PFSK-1 (cell line): ENCODE measurements at regions not wholly inside any gene's neighbourhood (a gene's known extent, or its start where the extent isn't known, plus 50 kb on each side); places are given as distances from the start of the nearest gene placed in this dataset.

Source experiments
- FOXP2 ChIP-seq: optimal IDR thresholded peaks from 2 replicates; pipeline ENCODE3; 2011; ENCODE audit warnings: borderline replicate concordance, control low read depth, inconsistent platforms; ENCODE audit not compliant: insufficient read depth; ENCODE audit errors: extremely low read length, extremely low read depth
- POLR2AphosphoS5 ChIP-seq: IDR thresholded peaks from 2 replicates; pipeline ENCODE4 v1.6.1; 2012; ENCODE audit warnings: low read depth, mild to moderate bottlenecking, control low read depth, low read length, moderate library complexity
- SIN3A ChIP-seq: IDR thresholded peaks from 2 replicates; pipeline ENCODE4 v1.6.1; 2012; ENCODE audit warnings: mild to moderate bottlenecking, low read length, moderate library complexity, borderline replicate concordance; ENCODE audit not compliant: insufficient read depth
- TAF1 ChIP-seq: IDR thresholded peaks from 2 replicates; pipeline ENCODE4 v1.6.1; 2012; ENCODE audit warnings: low read length, control low read depth, borderline replicate concordance; ENCODE audit not compliant: insufficient read depth
- TF ChIP-seq, protein P1 (sequence below), 2 experiments: IDR thresholded peaks; 2 replicates each; pipeline versions ENCODE4 v1.6.1 to v1.8.0; 2011 to 2012; ENCODE audit warnings: low read depth in 2 of 2, low read length in 2 of 2, control low read depth in 1 of 2, inconsistent platforms in 1 of 2, mild to moderate bottlenecking in 1 of 2, moderate library complexity in 1 of 2; ENCODE audit not compliant: insufficient read depth in 1 of 2

- TF ChIP-seq TAF1 (no peak), POLR2AphosphoS5 (no peak), SIN3A (no peak), FOXP2 (no peak)
- TF ChIP-seq, protein P1, sequence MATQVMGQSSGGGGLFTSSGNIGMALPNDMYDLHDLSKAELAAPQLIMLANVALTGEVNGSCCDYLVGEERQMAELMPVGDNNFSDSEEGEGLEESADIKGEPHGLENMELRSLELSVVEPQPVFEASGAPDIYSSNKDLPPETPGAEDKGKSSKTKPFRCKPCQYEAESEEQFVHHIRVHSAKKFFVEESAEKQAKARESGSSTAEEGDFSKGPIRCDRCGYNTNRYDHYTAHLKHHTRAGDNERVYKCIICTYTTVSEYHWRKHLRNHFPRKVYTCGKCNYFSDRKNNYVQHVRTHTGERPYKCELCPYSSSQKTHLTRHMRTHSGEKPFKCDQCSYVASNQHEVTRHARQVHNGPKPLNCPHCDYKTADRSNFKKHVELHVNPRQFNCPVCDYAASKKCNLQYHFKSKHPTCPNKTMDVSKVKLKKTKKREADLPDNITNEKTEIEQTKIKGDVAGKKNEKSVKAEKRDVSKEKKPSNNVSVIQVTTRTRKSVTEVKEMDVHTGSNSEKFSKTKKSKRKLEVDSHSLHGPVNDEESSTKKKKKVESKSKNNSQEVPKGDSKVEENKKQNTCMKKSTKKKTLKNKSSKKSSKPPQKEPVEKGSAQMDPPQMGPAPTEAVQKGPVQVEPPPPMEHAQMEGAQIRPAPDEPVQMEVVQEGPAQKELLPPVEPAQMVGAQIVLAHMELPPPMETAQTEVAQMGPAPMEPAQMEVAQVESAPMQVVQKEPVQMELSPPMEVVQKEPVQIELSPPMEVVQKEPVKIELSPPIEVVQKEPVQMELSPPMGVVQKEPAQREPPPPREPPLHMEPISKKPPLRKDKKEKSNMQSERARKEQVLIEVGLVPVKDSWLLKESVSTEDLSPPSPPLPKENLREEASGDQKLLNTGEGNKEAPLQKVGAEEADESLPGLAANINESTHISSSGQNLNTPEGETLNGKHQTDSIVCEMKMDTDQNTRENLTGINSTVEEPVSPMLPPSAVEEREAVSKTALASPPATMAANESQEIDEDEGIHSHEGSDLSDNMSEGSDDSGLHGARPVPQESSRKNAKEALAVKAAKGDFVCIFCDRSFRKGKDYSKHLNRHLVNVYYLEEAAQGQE (IDR thresholded peaks at IDR 0.05; ENCODE audit: insufficient read depth in 1 of 2, low read depth in 2 of 2, low read length in 2 of 2) = no peak
These were observed 253.8 kb downstream of the TNS1 start for GRCh38 chr2:217749008-217749407.

DNA sequence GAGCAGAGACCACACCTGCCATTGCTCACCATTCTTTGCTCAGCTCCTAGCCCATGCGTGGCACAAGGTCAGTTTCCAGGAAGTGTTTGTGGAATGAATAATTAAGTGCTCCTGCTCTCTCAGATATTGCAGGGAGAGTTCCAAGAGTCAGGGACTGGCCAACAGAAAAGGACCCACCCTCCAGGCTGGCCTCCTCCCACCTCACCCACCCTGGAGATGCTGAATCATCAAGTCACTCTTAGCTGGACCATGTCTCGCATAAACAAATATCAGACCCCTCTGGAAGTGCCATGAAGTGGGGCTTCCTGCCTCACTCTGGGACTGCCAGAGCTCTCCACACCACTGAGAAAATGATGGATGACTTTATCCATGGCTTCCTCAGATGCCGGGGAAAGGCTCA lies 256.0 kb downstream of the TNS1 start:
- TF ChIP-seq SIN3A (no peak), POLR2AphosphoS5 (no peak), TAF1 (no peak), FOXP2 (no peak)
- TF ChIP-seq, protein P1 (IDR thresholded peaks at IDR 0.05; ENCODE audit: insufficient read depth in 1 of 2, low read depth in 2 of 2, low read length in 2 of 2) = no peak

GRCh38 chr2:217743966-217744761 lies 258.6 kb downstream of the TNS1 start:
- no peak for TF ChIP-seq SIN3A
- no peak for TF ChIP-seq POLR2AphosphoS5
- no peak for TF ChIP-seq TAF1
- TF ChIP-seq, protein P1 (IDR thresholded peaks at IDR 0.05; ENCODE audit: insufficient read depth in 1 of 2, low read depth in 2 of 2, low read length in 2 of 2) = no peak
- no peak for TF ChIP-seq FOXP2

GRCh38 chr2:217743407-217743806 lies 259.4 kb downstream of the TNS1 start:
- TF ChIP-seq POLR2AphosphoS5 (no peak), FOXP2 (no peak), TAF1 (no peak), SIN3A (no peak)
- TF ChIP-seq, protein P1 (IDR thresholded peaks at IDR 0.05; ENCODE audit: insufficient read depth in 1 of 2, low read depth in 2 of 2, low read length in 2 of 2) = no peak
